Trophoblast cell (in vitro differentiated cells and primary cell): ENCODE measurements at regions not wholly inside any gene's neighbourhood (a gene's known extent, or its start where the extent isn't known, plus 50 kb on each side); places are given as distances from the start of the nearest gene placed in this dataset.

Experiments
- DNase-seq, 2 donors: peaks; one replicate each; pipeline ENCODE4 v3.0.0-alpha.2; 2016
- H2AFZ ChIP-seq: 2 replicates; pipeline ENCODE4 v1.6.1; 2013; ENCODE audit warnings: low read length, moderate library complexity, mild to moderate bottlenecking; ENCODE audit not compliant: insufficient read depth, poor library complexity
- H2AK5ac ChIP-seq: 2 replicates; pipeline ENCODE4 v1.6.1; 2013; ENCODE audit warnings: mild to moderate bottlenecking, low read length
- H2BK120ac ChIP-seq: 2 replicates; pipeline ENCODE4 v1.6.1; 2013; ENCODE audit warnings: low read length, mild to moderate bottlenecking, moderate library complexity; ENCODE audit not compliant: insufficient read depth, poor library complexity
- H2BK12ac ChIP-seq: 2 replicates; pipeline ENCODE4 v1.6.1; 2013; ENCODE audit warnings: mild to moderate bottlenecking, low read length, moderate library complexity
- H2BK5ac ChIP-seq: 2 replicates; pipeline ENCODE4 v1.6.1; 2013; ENCODE audit warnings: low read length, low read depth, moderate library complexity, mild to moderate bottlenecking; ENCODE audit not compliant: poor library complexity
- H3K14ac ChIP-seq: 2 replicates; pipeline ENCODE4 v1.6.1; 2013; ENCODE audit warnings: mild to moderate bottlenecking, low read length
- H3K18ac ChIP-seq: 2 replicates; pipeline ENCODE4 v1.6.1; 2013; ENCODE audit warnings: mild to moderate bottlenecking, low read length
- H3K23ac ChIP-seq: 2 replicates; pipeline ENCODE4 v1.6.1; 2013; ENCODE audit warnings: low read length
- H3K27ac ChIP-seq: 2 replicates; pipeline ENCODE4 v1.5.1; 2013; ENCODE audit warnings: low read depth, mild to moderate bottlenecking, inconsistent platforms, low read length, moderate library complexity
- H3K27me3 ChIP-seq: 2 replicates; pipeline ENCODE4 v1.6.1; 2013; ENCODE audit warnings: inconsistent platforms, mild to moderate bottlenecking, low read length, moderate library complexity; ENCODE audit not compliant: insufficient read depth
- H3K36me3 ChIP-seq, 2 experiments: 1 replicate in 1 of 2; 2 replicates in 1 of 2; pipeline ENCODE4 v1.6.1; 2013; ENCODE audit warnings: low read length in 2 of 2, mild to moderate bottlenecking in 2 of 2, moderate library complexity in 1 of 2; ENCODE audit not compliant: insufficient read depth in 2 of 2, control insufficient read depth in 1 of 2
- H3K4ac ChIP-seq: 2 replicates; pipeline ENCODE4 v1.6.1; 2013; ENCODE audit warnings: low read depth, mild to moderate bottlenecking, low read length, moderate library complexity
- H3K4me1 ChIP-seq, 2 experiments: 1 replicate in 1 of 2; 2 replicates in 1 of 2; pipeline ENCODE4 v1.6.1; 2013; ENCODE audit warnings: low read length in 2 of 2, mild to moderate bottlenecking in 2 of 2, moderate library complexity in 1 of 2; ENCODE audit not compliant: insufficient read depth in 2 of 2, control insufficient read depth in 1 of 2
- H3K4me2 ChIP-seq: 2 replicates; pipeline ENCODE4 v1.6.1; 2013; ENCODE audit warnings: inconsistent platforms, mild to moderate bottlenecking, low read length, moderate library complexity
- H3K4me3 ChIP-seq: 2 replicates; pipeline ENCODE4 v1.5.1; 2013; ENCODE audit warnings: mild to moderate bottlenecking, low read depth, low read length, inconsistent platforms
- H3K79me1 ChIP-seq: one replicate; pipeline ENCODE4 v1.6.1; 2013; ENCODE audit warnings: low read length
- H3K79me2 ChIP-seq: 2 replicates; pipeline ENCODE4 v1.6.1; 2013; ENCODE audit warnings: low read length, mild to moderate bottlenecking; ENCODE audit not compliant: control insufficient read depth, insufficient read depth, poor library complexity
- H3K9ac ChIP-seq: 2 replicates; pipeline ENCODE4 v1.6.1; 2013; ENCODE audit warnings: mild to moderate bottlenecking, low read length
- H3K9me3 ChIP-seq: 2 replicates; pipeline ENCODE4 v1.6.1; 2013; ENCODE audit warnings: low read depth, mild to moderate bottlenecking, control low read depth, inconsistent platforms, low read length; ENCODE audit not compliant: insufficient read depth
- H4K12ac ChIP-seq: 2 replicates; pipeline ENCODE4 v1.6.1; 2013; ENCODE audit warnings: low read depth, mild to moderate bottlenecking, low read length, moderate library complexity
- H4K8ac ChIP-seq: 2 replicates; pipeline ENCODE4 v1.6.1; 2013; ENCODE audit warnings: low read depth, mild to moderate bottlenecking, low read length, moderate library complexity
- H4K91ac ChIP-seq: one replicate; pipeline ENCODE4 v1.6.1; 2013; ENCODE audit warnings: low read depth, mild to moderate bottlenecking, low read length, moderate library complexity
- WGBS: extraction: QIAGEN DNeasy Blood & Tissue Kit; methylation state at CpG from one replicate; pipeline ENCODE4 v1.1.7; 2013; ENCODE audit warnings: missing lambda C conversion rate; ENCODE audit not compliant: insufficient read length, insufficient coverage; ENCODE audit errors: extremely low coverage; 5-methylcytosine and 5-hydroxymethylcytosine counted together

- Histone ChIP-seq H3K79me1 (no peaks in the 10 kb centered on the region), H2BK120ac (no peak overlapping the region)
Measured at GRCh38 chr4:165760182-165760581, 112.9 kb upstream of the TLL1 start.

GRCh38 chr4:165761963-165762362 is 111.1 kb upstream of the TLL1 start:
- Histone ChIP-seq H2BK5ac (no peak overlapping the region), H3K27me3 (no peaks in the 10 kb centered on the region), H2BK120ac (no peak overlapping the region), H2AFZ (no peak overlapping the region), H4K12ac (no peak overlapping the region), H3K4ac (no peak overlapping the region), H3K9me3 (no peaks in the 10 kb centered on the region), H3K23ac (no peak overlapping the region), H3K9ac (no peak overlapping the region), H3K36me3 (no peaks in the 10 kb centered on the region), H2BK12ac (no peak overlapping the region), H4K91ac (no peak overlapping the region), H3K4me2 (no peak overlapping the region), H3K27ac (no peak overlapping the region), H3K4me3 (no peak overlapping the region), H3K79me2 (no peaks in the 10 kb centered on the region), H3K79me1 (no peaks in the 10 kb centered on the region), H2AK5ac (no peak overlapping the region), H4K8ac (no peak overlapping the region), H3K18ac (no peak overlapping the region), H3K14ac (no peak overlapping the region), H3K4me1 (no peaks in the 10 kb centered on the region)
- WGBS = no CpG with 5 or more reads among the region's 1 CpG
- no peak for DNase-seq

More at GRCh38 chr4:165760182-165760581, 112.9 kb upstream of the TLL1 start:
- no peak overlapping the region for H4K8ac ChIP-seq
- no peak overlapping the region for H4K91ac ChIP-seq
- H3K14ac ChIP-seq = no peak overlapping the region
- no peak overlapping the region for H3K4me2 ChIP-seq
- H4K12ac ChIP-seq = no peak overlapping the region
- H3K4me3 ChIP-seq = no peak overlapping the region
- H3K18ac ChIP-seq = no peak overlapping the region
- H2AK5ac ChIP-seq = no peak overlapping the region
- no peaks in the 10 kb centered on the region for H3K4me1 ChIP-seq
- no peak overlapping the region for H2AFZ ChIP-seq
- no peak overlapping the region for H2BK5ac ChIP-seq
- no peaks in the 10 kb centered on the region for H3K36me3 ChIP-seq
- H3K9ac ChIP-seq = no peak overlapping the region
- no CpG with 5 or more reads among the region's 7 CpGs for WGBS
- no peaks in the 10 kb centered on the region for H3K27me3 ChIP-seq
- no peaks in the 10 kb centered on the region for H3K79me2 ChIP-seq
- H3K9me3 ChIP-seq = no peaks in the 10 kb centered on the region
- H3K4ac ChIP-seq = no peak overlapping the region
- H3K23ac ChIP-seq = no peak overlapping the region
- no peak overlapping the region for H3K27ac ChIP-seq
- no peak overlapping the region for H2BK12ac ChIP-seq
- DNase-seq = no peak

- Histone ChIP-seq H3K14ac (no peak overlapping the region), H2BK5ac (no peak overlapping the region), H3K27me3 (no peaks in the 10 kb centered on the region), H3K4me1 (no peaks in the 10 kb centered on the region), H4K8ac (no peak overlapping the region), H3K36me3 (no peaks in the 10 kb centered on the region), H2AFZ (no peak overlapping the region), H3K4me2 (no peak overlapping the region), H3K4me3 (no peak overlapping the region), H2BK12ac (no peak overlapping the region), H3K79me1 (no peaks in the 10 kb centered on the region), H3K4ac (no peak overlapping the region), H3K18ac (no peak overlapping the region), H3K27ac (no peak overlapping the region), H3K79me2 (no peaks in the 10 kb centered on the region), H3K9ac (no peak overlapping the region), H3K9me3 (no peaks in the 10 kb centered on the region), H2BK120ac (no peak overlapping the region), H3K23ac (no peak overlapping the region), H4K91ac (no peak overlapping the region), H2AK5ac (no peak overlapping the region), H4K12ac (no peak overlapping the region)
- no CpG with 5 or more reads among the region's 2 CpGs for WGBS
- DNase-seq = no peak
Measured at GRCh38 chr4:165763640-165764039, 109.4 kb upstream of the TLL1 start.

GRCh38 chr4:165765053-165765452 is 108.0 kb upstream of the TLL1 start:
- Histone ChIP-seq H4K8ac (no peak overlapping the region), H2BK5ac (no peak overlapping the region), H2AFZ (no peak overlapping the region), H3K14ac (no peak overlapping the region), H3K23ac (no peak overlapping the region), H4K91ac (no peak overlapping the region), H3K4me1 (no peaks in the 10 kb centered on the region), H3K4me3 (no peak overlapping the region), H3K9ac (no peak overlapping the region), H3K4me2 (no peak overlapping the region), H3K36me3 (no peaks in the 10 kb centered on the region), H2BK120ac (no peak overlapping the region), H2BK12ac (no peak overlapping the region), H3K18ac (no peak overlapping the region), H3K27ac (no peak overlapping the region), H4K12ac (no peak overlapping the region), H3K27me3 (no peaks in the 10 kb centered on the region), H3K4ac (no peak overlapping the region), H3K79me1 (no peaks in the 10 kb centered on the region), H2AK5ac (no peak overlapping the region), H3K9me3 (no peaks in the 10 kb centered on the region), H3K79me2 (no peaks in the 10 kb centered on the region)
- DNase-seq = no peak
- no CpG with 5 or more reads among the region's 1 CpG for WGBS
